NT2/D1 (cell line): ENCODE measurements at regions not wholly inside any gene's neighbourhood (a gene's known extent, or its start where the extent isn't known, plus 50 kb on each side); places are given as distances from the start of the nearest gene placed in this dataset.

Experiments
- SUZ12 ChIP-seq: IDR thresholded peaks from 2 replicates; pipeline ENCODE4 v1.6.1; 2011; ENCODE audit not compliant: insufficient read length, insufficient read depth; ENCODE audit errors: extremely low read depth
- YY1 ChIP-seq: IDR thresholded peaks from 2 replicates; pipeline ENCODE4 v1.6.1; 2011; ENCODE audit not compliant: insufficient read length, insufficient read depth
- ZNF274 ChIP-seq: IDR thresholded peaks from 2 replicates; pipeline ENCODE4 v1.6.1; 2011; ENCODE audit warnings: mild to moderate bottlenecking, low read depth, low read length

DNA sequence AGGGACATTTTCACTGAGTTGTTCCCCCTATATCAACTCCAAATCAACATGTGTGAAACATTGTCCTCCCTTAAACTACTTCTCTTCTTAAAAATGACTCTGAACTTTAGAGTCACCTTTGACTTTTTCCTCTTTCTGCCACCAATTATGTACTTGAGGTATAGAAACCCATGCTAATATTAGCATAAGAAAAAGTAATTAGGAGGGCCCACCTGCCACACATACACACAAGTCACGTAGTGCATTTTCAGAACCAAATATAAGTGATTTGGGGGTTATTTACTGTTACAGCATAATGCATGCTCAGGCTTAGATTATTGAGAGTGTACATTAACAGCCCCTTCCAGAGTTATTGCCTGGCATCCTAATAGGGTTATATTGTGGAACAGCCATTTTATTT is 432.7 kb downstream of the ZIC3 start:
- no peak for TF ChIP-seq ZNF274
- TF ChIP-seq YY1, result no peak
- no peak for TF ChIP-seq SUZ12
